ENCODE measurements at regions not wholly inside any gene's neighbourhood (a gene's known extent, or its start where the extent isn't known, plus 50 kb on each side); places are given as distances from the start of the nearest gene placed in this dataset.
"Not testable (repeated sequence)": the region's sequence is repeated elsewhere in the genome, so short reads cannot be mapped to it uniquely, and the experiment has no call there.

DNA sequence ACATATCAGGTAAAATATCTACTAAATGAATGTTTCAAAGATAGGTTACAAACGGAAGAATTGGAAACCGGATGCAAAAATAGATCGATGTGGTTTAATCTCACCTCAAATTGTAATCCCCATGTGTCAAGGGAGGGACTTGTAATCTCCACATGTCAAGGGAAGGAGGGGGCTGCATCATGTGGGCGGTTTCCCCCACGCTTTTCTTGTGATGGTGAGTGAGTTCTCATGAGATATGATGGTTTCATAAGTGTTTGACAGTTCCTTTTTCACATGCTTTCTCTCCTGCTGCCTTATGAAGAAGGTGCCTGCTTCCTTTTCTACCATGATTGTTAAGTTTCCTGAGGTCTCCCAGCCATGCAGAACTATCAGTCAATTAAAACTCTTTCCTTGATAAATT, 408.7 kb upstream of the TMPRSS15 start:
- Histone ChIP-seq H3K9ac (no peak overlapping the region), H3K27ac (no peak overlapping the region), H2AFZ (no peak overlapping the region), H3K4me2 (ENCODE audit: low read length) (no peak overlapping the region), H3K4me3 (ENCODE audit: low read depth, low read length) (no peak overlapping the region), H3K9me3 (ENCODE audit: control insufficient read depth, low read length) (no peaks in the 10 kb centered on the region), H3K4me1 (no peaks in the 10 kb centered on the region), H3K36me3 (ENCODE audit: control insufficient read depth, insufficient read depth, low read length) (no peaks in the 10 kb centered on the region), H3K79me2 (no peaks in the 10 kb centered on the region), H3K27me3 (ENCODE audit: control insufficient read depth, insufficient read depth, low read length) (no peaks in the 10 kb centered on the region)
- TF ChIP-seq, protein P1, sequence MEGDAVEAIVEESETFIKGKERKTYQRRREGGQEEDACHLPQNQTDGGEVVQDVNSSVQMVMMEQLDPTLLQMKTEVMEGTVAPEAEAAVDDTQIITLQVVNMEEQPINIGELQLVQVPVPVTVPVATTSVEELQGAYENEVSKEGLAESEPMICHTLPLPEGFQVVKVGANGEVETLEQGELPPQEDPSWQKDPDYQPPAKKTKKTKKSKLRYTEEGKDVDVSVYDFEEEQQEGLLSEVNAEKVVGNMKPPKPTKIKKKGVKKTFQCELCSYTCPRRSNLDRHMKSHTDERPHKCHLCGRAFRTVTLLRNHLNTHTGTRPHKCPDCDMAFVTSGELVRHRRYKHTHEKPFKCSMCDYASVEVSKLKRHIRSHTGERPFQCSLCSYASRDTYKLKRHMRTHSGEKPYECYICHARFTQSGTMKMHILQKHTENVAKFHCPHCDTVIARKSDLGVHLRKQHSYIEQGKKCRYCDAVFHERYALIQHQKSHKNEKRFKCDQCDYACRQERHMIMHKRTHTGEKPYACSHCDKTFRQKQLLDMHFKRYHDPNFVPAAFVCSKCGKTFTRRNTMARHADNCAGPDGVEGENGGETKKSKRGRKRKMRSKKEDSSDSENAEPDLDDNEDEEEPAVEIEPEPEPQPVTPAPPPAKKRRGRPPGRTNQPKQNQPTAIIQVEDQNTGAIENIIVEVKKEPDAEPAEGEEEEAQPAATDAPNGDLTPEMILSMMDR (IDR thresholded peaks at IDR 0.05): no peak

DNA sequence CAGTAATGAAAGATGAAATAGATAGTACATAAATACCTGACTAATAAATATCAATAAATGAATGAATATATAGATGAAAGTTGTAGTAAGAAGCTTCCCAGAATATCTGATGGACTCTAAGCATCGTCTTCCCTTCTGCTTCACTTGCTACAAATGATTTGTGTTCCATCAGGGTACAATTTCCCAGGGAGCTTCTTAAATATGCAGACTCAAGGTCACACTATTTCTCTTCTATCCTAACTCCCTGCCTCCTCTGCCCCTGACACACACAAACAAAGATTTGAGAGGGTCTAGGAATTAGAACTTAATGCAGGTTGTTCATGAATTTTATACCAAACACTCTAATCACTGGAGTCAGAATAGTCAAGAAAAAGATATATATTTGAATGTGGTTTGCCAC, 415.9 kb upstream of the TMPRSS15 start:
- no peak overlapping the region for H2AFZ ChIP-seq
- no peak overlapping the region for H3K27ac ChIP-seq
- H3K4me1 ChIP-seq: no peaks in the 10 kb centered on the region
- no peak overlapping the region for H3K4me3 ChIP-seq (ENCODE audit: low read depth, low read length)
- TF ChIP-seq, protein P1 (IDR thresholded peaks at IDR 0.05): no peak
- H3K27me3 ChIP-seq (ENCODE audit: control insufficient read depth, insufficient read depth, low read length): no peaks in the 10 kb centered on the region
- no peaks in the 10 kb centered on the region for H3K36me3 ChIP-seq (ENCODE audit: control insufficient read depth, insufficient read depth, low read length)
- H3K9me3 ChIP-seq (ENCODE audit: control insufficient read depth, low read length): no peaks in the 10 kb centered on the region
- H3K9ac ChIP-seq: no peak overlapping the region
- no peak overlapping the region for H3K4me2 ChIP-seq (ENCODE audit: low read length)
- H3K79me2 ChIP-seq: no peaks in the 10 kb centered on the region

DNA sequence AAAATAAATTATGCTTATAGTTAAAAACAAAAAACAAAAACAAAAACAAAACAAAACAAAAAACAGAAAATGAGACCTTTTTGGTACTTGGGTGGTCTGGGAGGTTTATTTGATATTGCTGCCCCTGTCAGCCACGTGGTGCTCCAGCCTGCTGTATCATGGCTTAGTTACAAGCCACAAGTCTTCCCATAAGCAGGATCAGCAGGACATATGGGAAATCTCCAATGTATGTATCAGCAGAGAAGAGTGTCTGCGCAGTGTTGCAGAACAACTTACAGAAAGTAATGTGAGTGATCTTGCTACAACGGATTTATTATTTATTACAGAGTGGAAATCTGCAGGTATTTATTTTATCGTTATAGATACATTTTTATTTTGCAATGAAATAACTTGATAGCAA, 423.0 kb upstream of the TMPRSS15 start:
- H3K27ac ChIP-seq: no peak overlapping the region
- no peak overlapping the region for H3K4me3 ChIP-seq (ENCODE audit: low read depth, low read length)
- no peaks in the 10 kb centered on the region for H3K4me1 ChIP-seq
- H3K79me2 ChIP-seq: no peaks in the 10 kb centered on the region
- H3K27me3 ChIP-seq (ENCODE audit: control insufficient read depth, insufficient read depth, low read length): no peaks in the 10 kb centered on the region
- TF ChIP-seq, protein P1 (IDR thresholded peaks at IDR 0.05): no peak
- no peaks in the 10 kb centered on the region for H3K9me3 ChIP-seq (ENCODE audit: control insufficient read depth, low read length)
- no peak overlapping the region for H3K4me2 ChIP-seq (ENCODE audit: low read length)
- no peak overlapping the region for H3K9ac ChIP-seq
- no peaks in the 10 kb centered on the region for H3K36me3 ChIP-seq (ENCODE audit: control insufficient read depth, insufficient read depth, low read length)
- H2AFZ ChIP-seq: no peak overlapping the region

DNA sequence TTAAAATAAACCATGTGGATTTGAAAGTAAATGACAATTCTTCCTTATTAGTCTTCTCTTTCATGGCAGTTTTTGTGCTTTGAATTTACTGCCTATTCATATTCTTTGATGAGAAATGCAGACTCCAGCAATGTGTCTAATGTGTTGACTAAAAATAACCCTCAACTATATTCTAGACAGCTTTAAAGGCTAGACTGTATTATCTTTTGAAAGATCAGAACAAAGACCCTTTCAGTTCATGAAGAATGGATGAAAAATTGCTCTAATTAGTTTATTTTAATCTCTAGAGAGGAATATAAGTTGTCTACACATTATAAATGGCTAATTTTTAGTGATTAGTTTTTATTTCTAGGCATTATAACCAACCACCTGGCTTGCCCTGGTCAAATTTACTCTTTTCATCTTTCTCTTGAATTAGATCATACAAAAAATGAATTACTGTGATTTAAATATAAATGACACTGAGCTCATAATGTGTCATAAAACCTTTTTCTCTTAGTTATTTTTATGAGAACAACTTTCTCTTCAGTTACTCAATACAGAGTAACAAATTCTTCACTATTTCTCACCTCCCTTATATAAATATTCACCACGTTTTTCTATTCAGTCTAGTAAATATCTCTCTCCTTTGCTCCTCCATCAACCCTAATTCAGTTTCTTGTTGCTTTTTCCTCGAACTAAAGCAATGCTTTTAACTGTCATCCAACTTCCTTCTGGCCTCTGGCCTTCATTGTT, 428.5 kb upstream of the TMPRSS15 start:
- Histone ChIP-seq H3K4me2 (ENCODE audit: low read length) (no peak overlapping the region), H3K9ac (no peak overlapping the region), H3K4me1 (no peaks in the 10 kb centered on the region), H3K27me3 (ENCODE audit: control insufficient read depth, insufficient read depth, low read length) (no peaks in the 10 kb centered on the region), H3K79me2 (no peaks in the 10 kb centered on the region), H3K9me3 (ENCODE audit: control insufficient read depth, low read length) (no peaks in the 10 kb centered on the region), H3K4me3 (ENCODE audit: low read depth, low read length) (no peak overlapping the region), H3K36me3 (ENCODE audit: control insufficient read depth, insufficient read depth, low read length) (no peaks in the 10 kb centered on the region), H2AFZ (no peak overlapping the region), H3K27ac (no peak overlapping the region)
- TF ChIP-seq, protein P1 (IDR thresholded peaks at IDR 0.05): no peak

DNA sequence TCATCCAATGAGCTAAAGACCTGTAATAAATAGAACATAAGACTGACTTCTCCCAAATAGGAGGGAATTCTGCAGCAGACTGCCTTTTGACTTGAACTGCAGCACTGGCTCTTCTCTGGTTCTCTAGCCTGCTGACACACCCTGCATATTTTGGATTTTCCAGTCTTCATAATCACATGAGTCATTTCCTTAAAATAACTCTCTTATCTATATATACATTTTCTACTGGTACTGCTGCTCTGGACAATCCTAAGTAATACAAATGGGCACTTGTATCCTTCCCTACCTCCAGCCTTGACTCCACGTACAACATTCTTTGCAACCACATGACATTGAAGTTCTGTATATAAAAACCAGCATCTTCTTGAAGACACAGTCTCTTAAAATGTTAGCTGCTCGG, 429.4 kb upstream of the TMPRSS15 start:
- Histone ChIP-seq H3K4me2 (ENCODE audit: low read length) (no peak overlapping the region), H3K27me3 (ENCODE audit: control insufficient read depth, insufficient read depth, low read length) (no peaks in the 10 kb centered on the region), H3K9me3 (ENCODE audit: control insufficient read depth, low read length) (no peaks in the 10 kb centered on the region), H2AFZ (no peak overlapping the region), H3K4me3 (ENCODE audit: low read depth, low read length) (no peak overlapping the region), H3K79me2 (no peaks in the 10 kb centered on the region), H3K9ac (no peak overlapping the region), H3K27ac (no peak overlapping the region), H3K36me3 (ENCODE audit: control insufficient read depth, insufficient read depth, low read length) (no peaks in the 10 kb centered on the region), H3K4me1 (no peaks in the 10 kb centered on the region)
- TF ChIP-seq, protein P1 (IDR thresholded peaks at IDR 0.05): no peak

DNA sequence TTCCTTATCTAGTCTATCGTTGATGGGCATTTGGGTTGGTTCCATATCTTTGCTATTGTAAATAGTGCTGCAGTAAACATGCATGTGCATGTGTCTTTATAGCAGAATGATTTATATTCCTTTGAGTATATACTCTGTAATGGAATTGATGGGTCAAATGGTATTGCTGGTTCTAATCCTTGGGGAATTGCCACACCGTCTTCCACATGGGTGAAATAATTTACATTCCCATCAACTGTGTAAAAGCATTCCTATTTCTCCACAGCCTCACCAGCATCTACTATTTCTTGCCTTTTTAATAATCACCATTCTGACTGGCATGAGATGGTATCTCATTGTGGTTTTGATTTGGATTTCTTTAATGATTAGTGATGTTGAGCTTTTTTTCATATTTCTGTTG, 430.5 kb upstream of the TMPRSS15 start:
- not testable (repeated sequence) for H3K9me3 ChIP-seq (ENCODE audit: control insufficient read depth, low read length); H3K79me2 ChIP-seq; H2AFZ ChIP-seq; H3K4me3 ChIP-seq (ENCODE audit: low read depth, low read length); H3K27me3 ChIP-seq (ENCODE audit: control insufficient read depth, insufficient read depth, low read length); H3K4me1 ChIP-seq; H3K27ac ChIP-seq; H3K4me2 ChIP-seq (ENCODE audit: low read length); H3K9ac ChIP-seq; H3K36me3 ChIP-seq (ENCODE audit: control insufficient read depth, insufficient read depth, low read length)
